ENCODE measurements at regions not wholly inside any gene's neighbourhood (a gene's known extent, or its start where the extent isn't known, plus 50 kb on each side); places are given as distances from the start of the nearest gene placed in this dataset.
"Not testable (repeated sequence)": the region's sequence is repeated elsewhere in the genome, so short reads cannot be mapped to it uniquely, and the experiment has no call there.

- H3K4me1 ChIP-seq = 0 out of 2 replicates have a peak, but pooled peaks cover 2% of the 10 kb centered on the region
- no peak for TF ChIP-seq CTCF (IDR thresholded peaks at IDR 0.05; ENCODE audit: low read depth, low read length)
- DNase-seq = no peak
- no peaks in the 10 kb centered on the region for H3K36me3 ChIP-seq
- H3K9me3 ChIP-seq = no peaks in the 10 kb centered on the region
- H3K4me3 ChIP-seq (ENCODE audit: low read depth, low read length) = no peak overlapping the region
- H3K27me3 ChIP-seq = no peaks in the 10 kb centered on the region
These were observed 1403.0 kb upstream of the C9orf72 start for GRCh38 chr9:28976250-28976649.

DNA sequence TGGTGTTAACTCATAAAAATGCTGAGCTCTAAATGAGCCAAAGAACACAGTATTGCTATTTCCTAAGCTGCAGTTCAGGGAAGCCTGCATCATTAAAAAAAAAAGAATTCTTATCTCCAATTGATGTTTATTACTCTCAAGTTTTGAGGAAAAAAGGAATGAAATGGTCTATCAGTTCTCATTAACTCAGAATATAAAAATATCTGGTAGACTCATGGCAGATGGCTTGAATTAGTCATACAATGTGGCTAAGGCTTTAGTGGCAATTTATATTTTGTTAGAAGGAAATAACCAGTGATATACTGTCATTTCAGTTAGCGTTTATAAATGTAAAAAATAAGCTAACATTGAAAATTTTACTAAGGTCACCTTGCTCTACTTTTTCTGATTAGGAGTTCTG lies 1403.4 kb upstream of the C9orf72 start:
- Histone ChIP-seq H3K4me3 (ENCODE audit: low read depth, low read length) (no peak overlapping the region), H3K4me1 (0 out of 2 replicates have a peak, but pooled peaks cover 2% of the 10 kb centered on the region), H3K27me3 (no peaks in the 10 kb centered on the region), H3K9me3 (no peaks in the 10 kb centered on the region), H3K36me3 (no peaks in the 10 kb centered on the region)
- no peak for DNase-seq
- no peak for TF ChIP-seq CTCF (IDR thresholded peaks at IDR 0.05; ENCODE audit: low read depth, low read length)

GRCh38 chr9:28981129-28981528 lies 1407.8 kb upstream of the C9orf72 start:
- H3K9me3 ChIP-seq = no peaks in the 10 kb centered on the region
- H3K4me1 ChIP-seq = 0 out of 2 replicates have a peak, but pooled peaks cover 2% of the 10 kb centered on the region
- DNase-seq = no peak
- no peaks in the 10 kb centered on the region for H3K27me3 ChIP-seq
- no peak for TF ChIP-seq CTCF (IDR thresholded peaks at IDR 0.05; ENCODE audit: low read depth, low read length)
- H3K4me3 ChIP-seq (ENCODE audit: low read depth, low read length) = no peak overlapping the region
- no peaks in the 10 kb centered on the region for H3K36me3 ChIP-seq

DNA sequence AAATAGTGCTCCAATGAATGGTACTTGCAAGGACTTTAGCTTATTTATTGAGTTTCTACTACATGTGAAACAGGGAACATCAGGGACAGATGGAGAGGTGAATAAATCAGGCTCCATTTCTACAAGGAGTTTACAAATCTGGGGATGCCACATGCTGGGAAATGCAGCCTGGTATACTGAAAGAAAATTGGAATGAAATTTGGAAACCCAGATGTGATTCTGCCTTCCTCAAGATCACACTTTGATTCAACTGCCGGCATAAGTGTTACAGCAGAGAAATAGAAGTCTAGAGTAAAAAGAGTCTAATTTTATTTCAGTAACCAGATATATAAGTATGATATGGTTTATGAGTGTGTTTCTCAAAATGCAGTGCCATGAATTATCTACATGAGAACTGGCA lies 1408.4 kb upstream of the C9orf72 start:
- DNase-seq = no peak
- Histone ChIP-seq H3K27me3 (no peaks in the 10 kb centered on the region), H3K36me3 (no peaks in the 10 kb centered on the region), H3K4me3 (ENCODE audit: low read depth, low read length) (no peak overlapping the region), H3K9me3 (no peaks in the 10 kb centered on the region), H3K4me1 (0 out of 2 replicates have a peak, but pooled peaks cover 2% of the 10 kb centered on the region)
- TF ChIP-seq CTCF (IDR thresholded peaks at IDR 0.05; ENCODE audit: low read depth, low read length) = no peak

- Histone ChIP-seq H3K4me3 (ENCODE audit: low read depth, low read length) (no peak overlapping the region), H3K4me1 (no peaks in the 10 kb centered on the region), H3K9me3 (no peaks in the 10 kb centered on the region), H3K27me3 (no peaks in the 10 kb centered on the region), H3K36me3 (no peaks in the 10 kb centered on the region)
- TF ChIP-seq CTCF (IDR thresholded peaks at IDR 0.05; ENCODE audit: low read depth, low read length) = no peak
- DNase-seq = no peak
These were observed 1410.7 kb upstream of the C9orf72 start for GRCh38 chr9:28984016-28984415.

DNA sequence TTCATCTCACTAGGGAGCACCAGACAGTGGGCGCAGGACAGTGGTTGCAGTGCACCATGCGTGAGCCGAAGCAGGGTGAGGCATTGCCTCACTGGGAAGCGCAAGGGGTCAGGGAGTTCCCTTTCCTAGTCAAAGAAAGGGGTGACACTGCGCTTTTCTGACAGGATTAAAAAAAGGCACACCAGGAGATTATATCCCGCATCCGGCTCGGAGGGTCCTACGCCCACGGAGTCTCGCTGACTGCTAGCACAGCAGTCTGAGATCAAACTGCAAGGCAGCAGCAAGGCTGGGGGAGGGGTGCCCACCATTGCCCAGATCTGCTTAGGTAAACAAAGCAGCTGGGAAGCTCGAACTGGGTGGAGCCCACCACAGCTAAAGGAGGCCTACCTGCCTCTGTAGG lies 1416.7 kb upstream of the C9orf72 start:
- DNase-seq; H3K9me3 ChIP-seq; H3K36me3 ChIP-seq; H3K4me3 ChIP-seq (ENCODE audit: low read depth, low read length); H3K4me1 ChIP-seq; H3K27me3 ChIP-seq: not testable (repeated sequence)

DNA sequence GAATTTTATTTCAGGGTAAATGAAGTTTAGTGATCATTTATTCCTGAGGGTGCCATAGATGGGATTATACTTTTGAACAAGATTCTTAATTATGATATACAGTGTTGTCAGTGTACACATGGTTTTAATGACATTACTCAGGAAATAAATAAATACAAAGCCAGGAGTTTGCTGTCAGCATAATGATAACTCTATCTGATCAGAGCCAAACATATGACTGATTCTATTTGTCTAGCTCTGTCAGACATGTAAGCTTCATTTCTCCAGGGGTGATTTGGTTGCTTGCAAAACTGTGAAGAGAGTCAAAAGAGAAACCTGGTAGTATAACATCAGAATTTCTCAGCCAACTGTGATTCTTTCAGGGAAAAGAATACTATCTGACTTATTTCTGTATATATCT lies 1425.8 kb upstream of the C9orf72 start:
- Histone ChIP-seq H3K36me3 (no peaks in the 10 kb centered on the region), H3K9me3 (no peaks in the 10 kb centered on the region), H3K4me3 (ENCODE audit: low read depth, low read length) (no peak overlapping the region), H3K27me3 (no peaks in the 10 kb centered on the region), H3K4me1 (no peaks in the 10 kb centered on the region)
- no peak for TF ChIP-seq CTCF (IDR thresholded peaks at IDR 0.05; ENCODE audit: low read depth, low read length)
- no peak for DNase-seq
